ENCODE measurements at regions not wholly inside any gene's neighbourhood (a gene's known extent, or its start where the extent isn't known, plus 50 kb on each side); places are given as distances from the start of the nearest gene placed in this dataset.

- TF ChIP-seq ATF4 (CRISPR knock-in tag; IDR thresholded peaks at IDR 0.05) (no peak; a peak in 1 of 4 replicates), ZNF556 (CRISPR knock-in tag; IDR thresholded peaks at IDR 0.05; ENCODE audit: borderline replicate concordance) (0 out of 2 replicates have a peak, but pooled peaks have one; percentile 34), KIAA2018 (CRISPR knock-in tag; IDR thresholded peaks at IDR 0.05; ENCODE audit: borderline replicate concordance) (no peak), ZNF101 (CRISPR knock-in tag; IDR thresholded peaks at IDR 0.05; ENCODE audit: borderline replicate concordance, low read depth) (no peak), LBX2 (CRISPR knock-in tag; IDR thresholded peaks at IDR 0.05; ENCODE audit: borderline replicate concordance) (no peak), HOXA5 (CRISPR knock-in tag; IDR thresholded peaks at IDR 0.05) (no peak), SMARCE1 (IDR thresholded peaks at IDR 0.05; ENCODE audit: borderline replicate concordance) (no peak), TGIF2 (CRISPR knock-in tag; IDR thresholded peaks at IDR 0.05) (0 out of 2 replicates have a peak, but pooled peaks have one; percentile 15), ZNF234 (CRISPR knock-in tag; conservative IDR thresholded peaks at IDR 0.05) (no peak), ZNF251 (CRISPR knock-in tag; IDR thresholded peaks at IDR 0.05) (0 out of 2 replicates have a peak, but pooled peaks have one; percentile 27), ZNF580 (CRISPR knock-in tag; IDR thresholded peaks at IDR 0.05; ENCODE audit: borderline replicate concordance, low read depth) (peak; percentile 30; the same call in 1 of the 2 replicates), ZNF549 (CRISPR knock-in tag; IDR thresholded peaks at IDR 0.05) (no peak), HOXD1 (CRISPR knock-in tag; IDR thresholded peaks at IDR 0.05) (no peak)
- TF ChIP-seq, protein P1, sequence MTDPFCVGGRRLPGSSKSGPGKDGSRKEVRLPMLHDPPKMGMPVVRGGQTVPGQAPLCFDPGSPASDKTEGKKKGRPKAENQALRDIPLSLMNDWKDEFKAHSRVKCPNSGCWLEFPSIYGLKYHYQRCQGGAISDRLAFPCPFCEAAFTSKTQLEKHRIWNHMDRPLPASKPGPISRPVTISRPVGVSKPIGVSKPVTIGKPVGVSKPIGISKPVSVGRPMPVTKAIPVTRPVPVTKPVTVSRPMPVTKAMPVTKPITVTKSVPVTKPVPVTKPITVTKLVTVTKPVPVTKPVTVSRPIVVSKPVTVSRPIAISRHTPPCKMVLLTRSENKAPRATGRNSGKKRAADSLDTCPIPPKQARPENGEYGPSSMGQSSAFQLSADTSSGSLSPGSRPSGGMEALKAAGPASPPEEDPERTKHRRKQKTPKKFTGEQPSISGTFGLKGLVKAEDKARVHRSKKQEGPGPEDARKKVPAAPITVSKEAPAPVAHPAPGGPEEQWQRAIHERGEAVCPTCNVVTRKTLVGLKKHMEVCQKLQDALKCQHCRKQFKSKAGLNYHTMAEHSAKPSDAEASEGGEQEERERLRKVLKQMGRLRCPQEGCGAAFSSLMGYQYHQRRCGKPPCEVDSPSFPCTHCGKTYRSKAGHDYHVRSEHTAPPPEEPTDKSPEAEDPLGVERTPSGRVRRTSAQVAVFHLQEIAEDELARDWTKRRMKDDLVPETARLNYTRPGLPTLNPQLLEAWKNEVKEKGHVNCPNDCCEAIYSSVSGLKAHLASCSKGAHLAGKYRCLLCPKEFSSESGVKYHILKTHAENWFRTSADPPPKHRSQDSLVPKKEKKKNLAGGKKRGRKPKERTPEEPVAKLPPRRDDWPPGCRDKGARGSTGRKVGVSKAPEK (CRISPR knock-in tag; IDR thresholded peaks at IDR 0.05; ENCODE audit: borderline replicate concordance): peak; percentile 74; the same call in 1 of the 2 replicates
- TF ChIP-seq, protein P2, sequence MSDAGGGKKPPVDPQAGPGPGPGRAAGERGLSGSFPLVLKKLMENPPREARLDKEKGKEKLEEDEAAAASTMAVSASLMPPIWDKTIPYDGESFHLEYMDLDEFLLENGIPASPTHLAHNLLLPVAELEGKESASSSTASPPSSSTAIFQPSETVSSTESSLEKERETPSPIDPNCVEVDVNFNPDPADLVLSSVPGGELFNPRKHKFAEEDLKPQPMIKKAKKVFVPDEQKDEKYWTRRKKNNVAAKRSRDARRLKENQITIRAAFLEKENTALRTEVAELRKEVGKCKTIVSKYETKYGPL (CRISPR knock-in tag; IDR thresholded peaks at IDR 0.05): no peak
These were observed 56.4 kb upstream of the C15orf39 start (continued) for GRCh38 chr15:75145027-75145841.

All from HepG2 (cell line).